HG03159 (cell line): ENCODE measurements at regions not wholly inside any gene's neighbourhood (a gene's known extent, or its start where the extent isn't known, plus 50 kb on each side); places are given as distances from the start of the nearest gene placed in this dataset.

Experiments used
- ATAC-seq: cut with Tn5 transposase; IDR thresholded peaks from one replicate; pipeline ENCODE4 v1.9.1; 2021; ENCODE audit warnings: mild to moderate bottlenecking, moderate library complexity; ENCODE audit not compliant: unreplicated experiment

DNA sequence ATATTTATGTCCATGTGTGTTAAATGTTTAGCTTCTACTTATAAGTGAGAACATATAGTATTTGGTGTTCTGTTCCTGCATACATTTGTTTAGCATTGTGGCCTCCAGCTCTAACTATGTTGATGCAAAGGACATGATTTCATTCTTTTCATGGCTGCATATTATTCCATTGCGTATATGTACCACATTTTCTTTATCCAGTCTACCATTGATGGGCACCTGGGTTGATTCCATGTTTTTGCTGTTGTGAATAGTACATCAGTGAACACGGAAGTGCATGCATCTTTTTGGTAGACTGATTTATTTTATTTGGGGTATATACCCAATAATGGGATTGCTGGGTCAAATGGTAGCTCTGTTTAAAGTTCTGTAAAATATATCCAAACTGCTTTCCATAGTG is 359.0 kb downstream of the SLCO4C1 start:
- ATAC-seq = no peak

- no peak for ATAC-seq
Observed at GRCh38 chr5:101935086-101935485, 361.0 kb downstream of the SLCO4C1 start.

DNA sequence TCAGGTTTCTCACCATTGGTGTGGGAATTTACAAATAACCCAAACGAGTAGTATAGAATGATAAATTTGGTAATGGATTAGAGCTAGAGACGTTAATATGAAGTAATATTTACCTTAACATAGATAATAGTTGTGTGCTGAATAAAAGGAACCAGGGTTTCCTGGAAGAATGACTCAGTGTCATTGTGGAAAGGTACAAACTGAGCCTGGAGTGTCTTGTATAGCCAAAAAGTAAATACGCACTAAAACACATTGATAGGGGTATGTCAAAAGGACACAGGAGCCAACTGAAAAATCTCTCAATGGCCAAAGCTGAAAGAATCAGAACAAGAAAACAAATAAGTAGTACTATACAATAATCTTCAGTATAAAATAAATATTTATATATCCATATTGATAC is 363.5 kb downstream of the SLCO4C1 start:
- no peak for ATAC-seq

DNA sequence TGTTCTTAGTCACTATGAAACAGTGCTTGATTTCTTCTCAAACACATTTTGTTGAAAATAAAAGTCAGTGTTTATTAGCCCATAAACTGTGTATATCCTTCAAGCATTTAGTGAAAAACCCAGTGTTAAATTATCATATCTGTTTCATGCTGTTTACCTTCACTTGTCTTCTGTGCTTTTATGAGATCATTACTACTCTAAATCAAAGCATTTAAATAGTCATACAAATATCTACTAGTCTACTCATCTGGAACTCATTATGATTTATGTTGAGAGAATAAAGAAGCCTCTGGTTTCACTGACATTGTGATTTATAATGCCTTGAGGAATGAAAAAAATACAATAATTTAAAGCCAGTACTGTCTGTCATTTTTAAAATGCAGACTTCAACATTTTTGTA is 366.5 kb downstream of the SLCO4C1 start:
- ATAC-seq = no peak

DNA sequence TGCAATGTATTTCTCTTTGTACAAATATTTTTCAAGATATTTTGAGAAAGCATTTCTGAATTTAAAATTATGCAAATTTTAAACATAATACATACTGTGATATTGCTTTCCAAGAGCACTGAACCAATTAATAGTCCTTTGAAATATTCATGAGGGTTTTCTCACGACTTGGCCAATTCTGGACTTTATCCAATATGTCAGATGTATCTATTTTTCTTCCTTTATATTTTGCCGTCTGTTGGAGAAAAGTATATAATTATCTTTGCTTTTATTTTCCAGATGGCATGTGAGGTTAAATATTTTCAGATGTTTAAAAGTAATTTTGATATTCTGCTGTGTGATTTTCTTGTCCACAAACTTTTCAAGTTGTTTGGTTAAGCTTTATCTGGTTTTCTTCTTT is 378.9 kb downstream of the SLCO4C1 start:
- no peak for ATAC-seq

DNA sequence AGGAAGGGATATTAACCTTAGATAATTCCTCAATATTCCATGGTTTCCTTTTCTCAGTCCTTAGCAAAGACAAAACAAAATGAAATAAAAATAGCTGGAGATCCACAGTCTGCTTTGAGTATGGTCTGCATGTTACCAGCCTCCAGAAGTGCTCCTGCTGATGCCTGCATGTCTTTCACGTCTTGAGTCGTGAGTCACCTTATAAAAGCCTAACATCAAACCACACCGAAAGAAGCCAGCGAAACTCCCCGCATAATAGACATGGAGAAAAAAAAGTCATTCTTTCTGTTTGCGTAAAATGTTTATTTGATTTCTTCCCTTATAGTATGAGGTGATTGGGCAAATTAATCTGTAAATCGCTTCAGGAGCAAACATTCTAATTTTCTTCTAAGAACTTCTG is 380.5 kb downstream of the SLCO4C1 start:
- ATAC-seq = no peak

GRCh38 chr5:101904736-101905135 is 391.3 kb downstream of the SLCO4C1 start:
- ATAC-seq = no peak

DNA sequence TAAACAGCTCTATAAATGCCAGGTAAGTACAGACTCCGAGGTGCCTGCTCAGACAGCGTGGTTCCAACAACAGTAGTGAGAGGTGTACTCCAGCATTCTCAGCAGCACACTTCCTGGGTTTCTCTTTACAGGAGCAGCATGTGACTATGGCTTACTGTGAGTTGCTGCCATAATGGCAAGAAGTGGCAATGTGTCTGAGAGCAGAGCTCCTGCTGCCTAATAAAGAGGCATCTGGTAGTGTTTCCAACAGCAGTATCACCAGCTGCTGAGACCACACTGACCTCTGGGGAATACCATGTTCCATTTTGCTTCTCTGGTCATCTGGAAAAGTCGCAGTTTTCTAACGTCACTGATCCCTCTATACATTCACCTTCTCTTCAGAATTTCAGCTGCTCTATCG is 398.2 kb downstream of the SLCO4C1 start:
- ATAC-seq = peak; percentile 49

- ATAC-seq = no peak
Observed at GRCh38 chr5:101894985-101895384, 401.1 kb downstream of the SLCO4C1 start.

- ATAC-seq = no peak
Observed at GRCh38 chr5:101878190-101878589, 417.9 kb downstream of the SLCO4C1 start.

DNA sequence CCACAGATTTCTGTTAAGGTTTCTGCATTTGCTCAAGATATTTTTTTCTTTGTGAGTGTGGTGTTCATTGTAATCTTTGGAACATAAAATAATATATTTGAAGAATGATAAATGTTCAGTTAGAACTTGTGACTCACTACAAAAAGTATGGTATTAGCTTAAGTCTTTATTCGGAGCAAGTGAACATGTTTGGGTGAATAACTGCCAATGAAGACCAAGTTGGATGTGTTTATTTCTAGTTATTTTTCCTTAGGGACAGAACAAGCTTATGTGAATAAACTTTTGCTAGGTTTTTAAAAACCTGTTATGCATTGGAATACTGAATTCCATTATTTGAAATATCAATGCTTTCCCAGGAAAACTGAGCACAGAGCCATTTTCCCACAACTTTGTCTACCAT is 418.6 kb downstream of the SLCO4C1 start:
- ATAC-seq = no peak

DNA sequence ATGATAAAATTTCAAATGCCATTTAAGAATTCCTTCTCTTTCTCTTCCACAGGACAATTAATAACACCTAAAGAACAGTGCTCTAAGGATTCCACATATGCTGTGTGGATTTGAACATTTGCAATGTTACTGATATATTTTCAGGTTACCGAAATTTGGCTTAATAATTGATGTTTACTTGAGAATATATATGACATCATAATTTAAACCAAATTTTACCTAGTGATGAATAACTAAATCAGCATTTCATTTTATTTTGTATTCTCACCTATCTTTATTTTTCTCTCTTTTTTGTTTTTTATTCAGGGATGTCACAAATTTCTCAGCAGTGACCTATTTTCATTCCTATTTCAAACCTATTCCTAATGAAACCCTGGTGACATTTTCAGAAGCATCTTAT is 429.6 kb downstream of the SLCO4C1 start:
- no peak for ATAC-seq

- no peak for ATAC-seq
Observed at GRCh38 chr5:101860563-101860962, 435.5 kb downstream of the SLCO4C1 start.

- ATAC-seq = no peak
Observed at GRCh38 chr5:101860145-101860544, 435.9 kb downstream of the SLCO4C1 start.

DNA sequence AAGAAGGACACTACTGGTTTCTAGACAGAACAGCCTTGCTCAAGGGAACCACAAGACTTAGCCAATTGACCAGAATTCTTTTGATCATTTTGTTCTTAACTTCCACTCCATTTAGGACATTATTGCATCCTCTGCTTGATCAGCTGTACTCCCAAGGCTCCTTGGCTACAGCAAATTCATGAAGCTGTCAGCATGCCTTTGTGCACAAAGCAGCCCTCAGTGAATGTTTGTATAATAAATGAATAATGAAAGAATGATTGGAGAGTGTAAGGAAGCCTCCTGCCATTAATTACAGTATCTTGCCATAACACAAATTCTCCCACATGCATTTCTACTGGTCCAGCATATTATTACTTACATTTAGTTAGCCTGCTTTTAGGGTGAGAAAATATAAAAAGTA is 449.6 kb downstream of the SLCO4C1 start:
- no peak for ATAC-seq

GRCh38 chr5:101843055-101843454 is 453.0 kb downstream of the SLCO4C1 start:
- ATAC-seq = no peak

- ATAC-seq = no peak
Observed at GRCh38 chr5:101838435-101838834, 457.6 kb downstream of the SLCO4C1 start.

DNA sequence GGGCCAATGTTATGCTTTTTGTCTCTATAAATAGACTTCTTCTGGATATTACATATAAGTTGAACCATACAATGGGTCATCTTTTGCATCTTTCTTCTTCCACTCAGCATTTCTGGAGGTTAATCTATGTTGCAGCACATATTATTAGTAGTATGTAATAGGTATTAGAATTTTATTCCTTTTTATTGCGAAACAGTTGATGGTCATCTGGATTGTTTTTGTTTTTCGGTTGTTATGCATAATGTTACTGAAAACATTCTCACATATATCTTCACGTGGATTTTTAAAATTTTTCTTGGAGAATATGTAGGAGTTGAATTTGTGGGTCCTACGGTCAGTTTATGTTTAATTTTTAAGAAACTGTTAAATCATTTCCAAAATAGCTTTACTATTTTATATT is 466.8 kb downstream of the SLCO4C1 start:
- no peak for ATAC-seq

- ATAC-seq = no peak
Observed at GRCh38 chr5:101811466-101811865, 484.6 kb downstream of the SLCO4C1 start.

- no peak for ATAC-seq
Observed at GRCh38 chr5:101806410-101806809, 489.7 kb downstream of the SLCO4C1 start.

- no peak for ATAC-seq
Observed at GRCh38 chr5:101796427-101796826, 499.7 kb downstream of the SLCO4C1 start.

DNA sequence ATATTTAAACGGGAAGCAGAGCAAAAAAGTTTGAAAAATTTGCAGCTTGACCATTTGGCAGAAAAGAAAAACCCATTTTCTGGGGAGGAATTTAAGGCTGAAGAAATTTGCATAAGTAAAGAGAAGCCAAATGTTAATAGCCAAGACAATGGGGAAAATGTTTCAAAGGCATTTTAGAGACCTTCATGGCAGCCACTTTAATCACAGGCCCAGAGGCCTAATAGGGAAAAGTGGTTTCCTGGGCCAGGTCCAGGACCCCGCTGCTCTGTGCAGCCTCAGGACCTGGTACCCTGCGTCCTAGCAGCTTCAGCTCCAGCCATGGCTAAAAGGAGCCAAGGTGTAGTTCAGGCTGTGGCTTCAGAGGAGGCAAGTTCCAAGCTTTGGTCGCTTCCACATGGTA is 507.3 kb downstream of the SLCO4C1 start:
- ATAC-seq = no peak

- no peak for ATAC-seq
Observed at GRCh38 chr5:101785090-101785489, 511.0 kb downstream of the SLCO4C1 start.
